ENCODE measurements at regions not wholly inside any gene's neighbourhood (a gene's known extent, or its start where the extent isn't known, plus 50 kb on each side); places are given as distances from the start of the nearest gene placed in this dataset.
A peak's percentile ranks its signal among the peaks of the same experiment; 100 is the strongest.
"Not testable (repeated sequence)": the region's sequence is repeated elsewhere in the genome, so short reads cannot be mapped to it uniquely, and the experiment has no call there.

- ATAC-seq: not testable (repeated sequence)
Observed at GRCh38 chr10:46095943-46096342, 49.9 kb upstream of the MSMB start.

- peak; percentile 79 for ATAC-seq
- no peak for TF ChIP-seq ISL1 (CRISPR knock-in tag; IDR thresholded peaks at IDR 0.05)
- TF ChIP-seq CREB5 (CRISPR knock-in tag; IDR thresholded peaks at IDR 0.05; ENCODE audit: low read depth): no peak
- TF ChIP-seq TSHZ2 (CRISPR knock-in tag; IDR thresholded peaks at IDR 0.05): no peak
- no peak for TF ChIP-seq PPARA (CRISPR knock-in tag; IDR thresholded peaks at IDR 0.05; ENCODE audit: borderline replicate concordance)
- no peak for TF ChIP-seq CSDC2 (CRISPR knock-in tag; IDR thresholded peaks at IDR 0.05)
- TF ChIP-seq ZC3H10 (CRISPR knock-in tag; IDR thresholded peaks at IDR 0.05): no peak
- TF ChIP-seq CSRNP3 (CRISPR knock-in tag; IDR thresholded peaks at IDR 0.05): no peak
- TF ChIP-seq ARNTL (CRISPR knock-in tag; IDR thresholded peaks at IDR 0.05; ENCODE audit: borderline replicate concordance, low read depth): no peak
- no peak for TF ChIP-seq TOX (CRISPR knock-in tag; IDR thresholded peaks at IDR 0.05; ENCODE audit: borderline replicate concordance)
- TF ChIP-seq ZFP30 (CRISPR knock-in tag; IDR thresholded peaks at IDR 0.05): no peak
- no peak for TF ChIP-seq BACH2 (CRISPR knock-in tag; IDR thresholded peaks at IDR 0.05; ENCODE audit: borderline replicate concordance)
- TF ChIP-seq POU6F1 (CRISPR knock-in tag; IDR thresholded peaks at IDR 0.05; ENCODE audit: borderline replicate concordance, low read depth): no peak
- no peak for TF ChIP-seq RARB (CRISPR knock-in tag; IDR thresholded peaks at IDR 0.05)
- TF ChIP-seq ZNF565 (CRISPR knock-in tag; conservative IDR thresholded peaks at IDR 0.05; ENCODE audit: low read depth): no peak
- no peak for TF ChIP-seq ZNF8 (CRISPR knock-in tag; IDR thresholded peaks at IDR 0.05)
- no peak for TF ChIP-seq GLIS3 (CRISPR knock-in tag; IDR thresholded peaks at IDR 0.05)
- no peak for TF ChIP-seq TCF4 (CRISPR knock-in tag; IDR thresholded peaks at IDR 0.05; ENCODE audit: borderline replicate concordance)
- no peak for TF ChIP-seq PATZ1 (CRISPR knock-in tag; IDR thresholded peaks at IDR 0.05; ENCODE audit: borderline replicate concordance)
Observed at GRCh38 chr10:46096446-46096845, 50.4 kb upstream of the MSMB start.

- peak; percentile 69 for ATAC-seq
Observed at GRCh38 chr10:46096909-46097575, 51.0 kb upstream of the MSMB start.

More at GRCh38 chr10:46096909-46097575, 51.0 kb upstream of the MSMB start:
- TF ChIP-seq ARNTL (CRISPR knock-in tag; IDR thresholded peaks at IDR 0.05; ENCODE audit: borderline replicate concordance, low read depth): no peak
- no peak for TF ChIP-seq ZNF70 (CRISPR knock-in tag; IDR thresholded peaks at IDR 0.05)
- no peak for TF ChIP-seq BACH2 (CRISPR knock-in tag; IDR thresholded peaks at IDR 0.05; ENCODE audit: borderline replicate concordance)
- TF ChIP-seq RARB (CRISPR knock-in tag; IDR thresholded peaks at IDR 0.05): no peak
- TF ChIP-seq GLIS3 (CRISPR knock-in tag; IDR thresholded peaks at IDR 0.05): no peak
- no peak for TF ChIP-seq POU6F1 (CRISPR knock-in tag; IDR thresholded peaks at IDR 0.05; ENCODE audit: borderline replicate concordance, low read depth)
- TF ChIP-seq OSR1 (CRISPR knock-in tag; IDR thresholded peaks at IDR 0.05): no peak
- no peak for TF ChIP-seq PATZ1 (CRISPR knock-in tag; IDR thresholded peaks at IDR 0.05; ENCODE audit: borderline replicate concordance)
- TF ChIP-seq PPARA (CRISPR knock-in tag; IDR thresholded peaks at IDR 0.05; ENCODE audit: borderline replicate concordance): no peak
- no peak for TF ChIP-seq ZC3H10 (CRISPR knock-in tag; IDR thresholded peaks at IDR 0.05)
- TF ChIP-seq TCF4 (CRISPR knock-in tag; IDR thresholded peaks at IDR 0.05; ENCODE audit: borderline replicate concordance): no peak
- no peak for TF ChIP-seq CSDC2 (CRISPR knock-in tag; IDR thresholded peaks at IDR 0.05)
